NOMO-1 treated with dmso at 0.1 percent for 144 hours (cell line): ENCODE measurements at regions not wholly inside any gene's neighbourhood (a gene's known extent, or its start where the extent isn't known, plus 50 kb on each side); places are given as distances from the start of the nearest gene placed in this dataset.

Experiments
- DNase-seq: peaks from one replicate; lab custom pipeline; 2025; ENCODE audit not compliant: unreplicated experiment; lab: John Stamatoyannopoulos, UW

DNA sequence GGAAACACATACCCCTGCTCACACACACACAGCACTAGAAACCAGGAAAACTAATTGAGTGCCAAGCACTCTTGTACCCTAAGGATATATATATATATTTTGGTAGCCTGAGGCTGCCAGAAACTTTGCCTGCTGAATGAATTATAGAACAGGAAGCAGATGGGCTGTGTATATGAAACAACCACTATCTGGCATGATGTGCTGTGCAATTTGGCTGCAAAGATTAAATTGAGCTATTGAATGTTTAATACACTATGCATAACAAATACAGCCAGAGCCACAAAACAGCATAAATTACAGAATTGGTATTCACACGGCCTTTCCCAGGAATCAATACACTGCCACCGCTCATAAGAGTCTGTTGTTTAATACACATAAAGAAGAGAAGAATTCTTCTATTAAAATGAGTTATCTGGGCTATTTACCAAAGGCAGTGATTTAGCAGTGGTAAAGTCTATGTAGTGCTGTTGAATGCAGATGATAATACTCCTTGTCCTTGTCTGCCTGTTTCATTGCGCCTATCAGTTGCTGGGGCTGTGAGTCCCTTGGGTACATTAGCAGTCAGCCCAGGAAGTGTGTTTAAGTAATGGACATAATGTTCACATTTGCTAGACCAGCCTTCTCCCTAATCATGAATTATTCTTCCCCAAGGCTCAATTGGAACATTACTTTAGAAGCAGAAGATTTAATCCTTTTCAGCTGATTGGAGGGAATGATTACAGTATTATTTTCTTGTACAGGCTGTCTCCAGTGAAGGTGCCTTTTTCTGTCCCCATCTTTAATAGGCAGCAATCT is 294.3 kb downstream of the TLE1 start:
- no peak for DNase-seq

DNA sequence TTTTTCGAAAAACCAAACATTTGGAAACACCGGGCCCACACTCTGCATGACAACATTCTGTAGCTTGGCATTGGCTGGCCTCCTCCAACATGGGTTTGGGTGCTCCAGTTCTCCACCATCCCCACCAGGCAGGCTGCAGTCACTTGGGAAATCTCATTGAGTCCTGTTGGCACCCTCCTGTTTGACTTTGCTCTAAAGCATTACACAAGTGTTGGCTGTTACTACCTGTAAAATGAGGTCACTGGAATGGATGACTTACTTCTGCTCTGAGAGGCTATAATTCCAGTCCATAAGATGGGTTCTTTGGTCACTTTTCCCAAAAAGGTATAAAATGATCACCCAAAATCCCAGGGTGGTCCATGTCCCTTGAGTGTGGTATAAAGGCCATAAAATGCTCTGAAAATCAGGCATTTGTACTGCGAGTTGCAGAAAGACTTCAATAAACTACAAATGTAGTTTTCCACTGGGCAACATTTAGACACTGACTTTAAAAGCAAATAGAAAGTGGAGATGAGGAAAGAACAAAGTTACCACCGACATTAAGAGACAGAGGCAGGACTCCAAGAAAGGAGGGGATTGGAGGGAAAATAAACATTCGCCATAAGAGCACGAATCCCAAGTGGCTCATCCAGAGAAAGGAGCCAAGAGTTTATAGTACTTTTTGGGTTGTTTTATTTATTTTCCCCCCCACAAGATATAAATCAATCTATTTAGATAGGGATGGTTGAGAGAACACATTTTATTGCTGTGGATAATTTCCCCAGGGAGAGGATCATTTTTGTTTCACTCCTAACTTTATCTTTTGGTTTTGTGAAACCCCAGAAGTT is 295.1 kb downstream of the TLE1 start:
- DNase-seq, result no peak

DNA sequence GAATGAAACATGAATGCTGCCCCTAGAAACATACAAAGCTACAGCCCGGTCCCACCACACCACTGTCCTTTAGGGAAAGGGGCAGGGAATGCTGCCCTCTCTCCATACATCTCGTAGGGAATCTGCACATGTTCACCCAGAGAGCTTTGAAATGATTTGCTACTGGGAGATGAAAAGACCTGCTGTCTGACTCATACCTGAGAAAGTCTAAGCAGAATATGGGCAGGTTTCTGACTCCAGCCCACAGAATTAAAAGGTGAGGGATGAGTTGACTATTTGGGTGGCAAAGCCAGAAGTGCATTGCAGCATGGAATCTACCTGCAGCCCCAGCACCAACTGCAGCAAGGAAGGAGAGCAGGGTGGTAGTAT is 297.9 kb downstream of the TLE1 start:
- DNase-seq, result no peak

DNA sequence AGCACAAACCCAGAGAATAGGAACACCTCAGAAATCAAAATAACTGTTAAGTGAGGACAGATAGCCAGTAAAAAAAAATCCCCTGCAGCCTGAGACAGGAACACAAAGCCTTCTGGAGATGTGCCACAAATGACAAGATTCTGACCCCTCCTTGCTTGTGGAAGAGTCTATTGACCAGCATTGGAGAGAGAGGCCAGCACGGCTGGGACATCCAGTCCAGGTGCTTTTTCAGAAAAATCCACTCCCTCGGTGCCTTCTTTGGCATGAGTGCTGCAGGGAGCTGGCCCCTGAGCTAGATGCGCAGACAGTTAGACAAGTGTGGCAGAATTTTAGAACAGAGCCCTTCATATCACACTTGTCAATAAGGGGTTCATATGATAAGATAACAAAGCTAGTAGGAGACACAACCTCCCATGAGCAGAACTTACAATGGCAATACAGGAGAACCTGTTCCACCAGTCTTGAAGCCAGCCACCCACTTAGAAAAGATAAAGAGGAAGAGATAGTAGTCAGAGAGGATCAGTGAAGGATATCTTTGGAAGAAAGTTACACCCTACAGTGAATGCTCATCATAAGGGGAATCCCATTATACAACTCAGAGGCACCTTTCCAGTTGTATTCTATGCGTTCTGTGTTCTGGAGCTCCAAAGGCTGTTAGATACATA is 298.4 kb downstream of the TLE1 start:
- DNase-seq, result no peak

DNA sequence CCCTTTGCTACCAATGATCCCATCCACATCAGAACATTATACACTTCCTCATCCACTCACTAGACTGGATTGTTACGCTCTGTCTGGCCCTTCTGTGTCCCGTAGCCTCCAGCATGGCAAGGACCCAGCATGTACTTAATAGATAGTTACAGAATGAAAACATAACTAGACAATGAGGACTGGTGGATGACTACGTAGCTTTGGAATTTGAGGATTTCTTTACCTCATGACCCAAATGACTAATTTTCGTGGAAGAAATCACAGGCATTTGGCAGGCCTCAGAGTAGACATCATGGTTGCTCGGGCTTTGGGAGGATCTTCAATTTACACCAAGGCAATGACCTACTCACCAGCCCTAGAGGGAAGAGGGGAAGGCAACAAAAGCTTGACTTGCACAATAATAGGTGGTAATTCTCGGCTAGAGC is 299.8 kb downstream of the TLE1 start:
- no peak for DNase-seq

DNA sequence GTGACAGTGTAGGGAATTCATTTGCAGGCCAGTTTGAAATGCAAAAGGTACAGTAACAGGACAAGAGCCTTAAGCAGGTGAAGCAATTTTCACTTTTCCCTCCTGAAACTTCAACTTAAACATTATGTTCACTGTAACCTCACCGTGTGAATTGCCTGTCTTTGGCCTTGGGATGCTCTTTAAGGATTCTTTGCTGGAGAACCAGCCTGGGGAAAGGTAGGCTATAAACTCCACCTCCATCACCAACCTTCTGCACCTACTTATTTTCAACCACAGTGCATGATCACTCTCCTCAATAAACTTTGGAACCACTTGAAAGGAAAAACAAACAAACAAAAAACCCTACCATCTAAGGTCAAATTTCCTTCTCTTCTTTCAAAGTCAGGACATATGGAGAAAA is 300.5 kb downstream of the TLE1 start:
- no peak for DNase-seq

DNA sequence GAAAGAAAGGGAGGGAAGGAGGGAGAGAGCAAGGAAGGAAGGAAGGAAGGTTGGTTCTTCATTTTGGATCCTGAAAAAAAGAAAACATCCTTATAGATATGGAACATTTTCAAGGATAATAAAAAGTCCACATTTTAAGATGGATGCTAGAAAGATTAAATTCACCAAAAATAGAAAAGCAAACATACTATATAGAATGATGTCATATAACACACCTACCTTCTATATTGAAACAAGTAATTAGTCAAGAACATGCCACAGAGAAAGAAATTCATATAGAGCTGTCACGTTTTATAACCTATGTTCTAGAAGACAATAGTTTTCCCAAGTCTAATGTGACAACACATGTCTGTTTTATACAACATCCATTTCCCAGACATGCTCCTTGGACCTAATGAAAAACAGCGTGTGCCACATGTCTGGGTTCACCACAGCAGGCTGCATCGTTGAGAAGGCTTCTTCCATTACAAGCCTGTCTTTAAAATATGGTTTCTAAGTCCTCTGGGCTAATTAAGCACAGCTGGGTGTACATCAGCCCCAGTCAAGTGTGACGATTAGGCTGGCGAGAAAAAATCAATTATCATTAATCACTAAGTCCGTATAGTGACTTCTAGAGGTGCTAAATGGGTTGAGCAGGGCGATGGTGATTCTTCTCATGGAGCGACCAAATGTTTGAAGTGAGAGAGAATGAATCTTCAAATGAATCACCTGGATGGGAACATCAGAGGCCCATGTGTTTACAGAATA is 301.8 kb downstream of the TLE1 start:
- DNase-seq, result no peak

DNA sequence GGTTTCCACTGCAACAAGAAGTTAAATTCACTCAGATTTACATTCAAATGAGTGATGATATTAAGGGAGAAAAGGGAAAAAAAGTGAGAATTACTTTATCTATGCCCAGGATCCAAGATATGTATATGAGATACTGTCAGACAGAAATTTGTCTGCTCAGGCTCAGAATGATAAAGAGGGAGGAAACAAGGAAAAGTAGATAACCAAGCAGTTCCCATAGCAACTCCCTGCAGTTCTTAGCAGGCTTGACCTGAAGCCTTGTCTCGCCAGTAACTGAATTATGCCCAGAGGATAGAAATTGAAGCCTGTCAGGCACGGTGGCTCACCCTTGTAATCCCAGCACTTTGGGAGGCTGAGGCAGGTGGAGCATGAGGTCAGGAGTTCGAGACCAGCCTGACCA is 304.4 kb downstream of the TLE1 start:
- DNase-seq, result no peak

DNA sequence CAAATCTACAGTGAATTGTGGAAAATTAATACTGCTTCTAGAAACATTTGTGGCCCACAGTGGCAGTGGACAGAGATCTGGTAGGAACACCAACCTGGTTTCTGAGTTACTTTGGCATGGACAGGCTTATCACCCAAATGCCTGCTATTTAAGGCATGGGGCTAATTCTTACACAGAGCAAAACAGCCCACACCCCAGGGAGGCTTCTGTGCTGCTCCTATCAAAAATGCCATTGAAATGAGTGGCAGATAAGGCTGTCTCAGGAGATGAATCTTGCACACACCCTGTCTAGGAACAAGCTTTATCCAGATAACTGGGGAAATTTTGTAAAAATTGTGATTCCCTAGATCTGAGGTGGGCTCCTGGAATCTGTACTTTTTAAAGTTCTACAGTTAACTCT is 307.1 kb downstream of the TLE1 start:
- no peak for DNase-seq

DNA sequence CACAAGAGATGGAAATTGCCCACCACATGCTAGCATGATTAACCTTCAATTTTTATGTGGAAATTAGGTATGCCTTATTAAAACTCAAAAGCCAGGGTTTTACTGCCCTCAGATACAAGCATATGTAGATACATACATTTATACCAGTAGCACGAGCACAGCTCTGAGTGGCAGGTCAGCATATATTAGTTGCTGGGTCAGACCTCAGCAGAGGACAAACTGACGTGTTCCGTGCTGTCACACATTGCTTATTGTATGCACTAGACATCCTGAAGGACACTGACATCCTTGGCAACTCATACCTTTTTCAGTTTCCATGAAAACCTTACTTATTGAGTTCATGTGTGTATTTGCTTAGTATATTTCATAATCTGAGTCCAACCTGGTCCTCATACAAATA is 307.7 kb downstream of the TLE1 start:
- DNase-seq, result no peak

DNA sequence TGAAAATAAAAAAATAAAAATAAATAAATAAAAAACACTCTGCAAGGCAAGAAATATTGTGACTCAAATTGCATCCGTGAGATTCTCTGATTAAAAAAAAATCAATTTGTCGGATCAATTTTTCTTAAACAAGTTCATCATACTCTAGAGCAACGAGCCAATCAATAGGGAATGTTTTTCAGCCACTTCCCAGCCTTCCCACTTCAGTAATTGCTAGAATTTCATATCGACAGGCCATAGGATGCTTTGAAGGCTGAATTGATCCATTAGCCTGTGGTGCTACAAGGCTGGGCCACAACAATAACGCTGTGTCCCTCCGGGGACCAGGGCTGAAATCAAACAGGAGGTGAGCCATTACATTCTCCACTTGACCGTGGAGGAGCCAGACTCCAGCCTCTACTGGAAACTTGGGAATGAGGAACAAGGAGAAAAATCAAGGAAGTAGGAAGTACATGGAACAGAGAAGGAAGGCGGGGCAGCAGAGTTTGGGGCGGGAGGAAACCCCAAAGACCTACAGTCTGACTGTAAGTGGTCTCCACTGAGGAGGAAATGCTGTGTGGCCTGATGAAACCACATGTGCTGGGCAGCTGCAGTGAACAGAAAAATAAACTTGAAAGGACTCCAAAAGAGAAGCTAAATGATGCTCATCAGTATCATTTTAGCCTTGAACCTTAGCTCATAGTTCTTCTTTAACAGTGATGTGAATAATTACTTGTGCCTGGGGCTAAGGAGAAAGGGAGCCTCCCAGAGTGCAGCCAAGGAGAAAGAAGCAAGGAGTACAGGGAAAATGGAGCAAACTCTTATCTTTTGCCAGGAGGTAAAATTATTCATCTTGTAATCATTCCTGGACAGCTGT is 308.6 kb downstream of the TLE1 start:
- no peak for DNase-seq

DNA sequence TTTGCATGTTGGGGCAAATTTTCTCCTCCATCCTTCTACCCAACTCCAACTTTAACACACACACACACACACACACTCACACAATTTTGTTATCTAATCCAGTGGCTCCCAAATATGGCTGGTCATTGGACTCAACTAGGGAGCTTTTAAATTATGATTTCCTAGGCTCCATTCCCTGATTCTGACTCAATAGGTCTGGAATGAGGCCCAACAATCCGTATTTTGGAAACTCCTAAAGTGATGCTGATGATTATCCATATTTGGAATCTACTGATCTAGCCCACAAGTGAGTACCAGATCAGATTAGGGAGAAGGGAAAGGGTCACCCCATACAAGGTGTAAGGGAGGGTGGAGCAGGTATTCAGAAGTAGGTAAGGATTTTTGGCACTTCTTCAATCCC is 309.7 kb downstream of the TLE1 start:
- DNase-seq, result no peak

DNA sequence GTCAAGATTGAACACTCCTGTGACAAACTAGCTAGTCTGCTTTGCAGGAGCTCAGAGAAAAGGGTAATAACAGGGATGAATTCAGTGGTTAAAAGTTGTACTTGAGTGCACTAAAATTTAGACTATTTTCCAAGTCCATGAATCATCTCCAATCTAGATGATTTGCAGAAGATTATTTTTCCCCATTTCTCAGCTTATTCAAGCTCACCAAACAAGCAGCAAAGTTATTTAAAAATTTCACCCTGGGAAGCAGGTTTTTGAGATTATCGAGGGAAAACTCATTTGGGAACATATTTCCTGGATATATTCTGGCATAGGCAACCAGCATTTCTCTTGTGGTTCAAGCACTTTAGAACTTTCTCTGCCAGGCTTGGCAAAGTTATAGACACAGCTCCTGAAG is 311.4 kb downstream of the TLE1 start:
- no peak for DNase-seq

DNA sequence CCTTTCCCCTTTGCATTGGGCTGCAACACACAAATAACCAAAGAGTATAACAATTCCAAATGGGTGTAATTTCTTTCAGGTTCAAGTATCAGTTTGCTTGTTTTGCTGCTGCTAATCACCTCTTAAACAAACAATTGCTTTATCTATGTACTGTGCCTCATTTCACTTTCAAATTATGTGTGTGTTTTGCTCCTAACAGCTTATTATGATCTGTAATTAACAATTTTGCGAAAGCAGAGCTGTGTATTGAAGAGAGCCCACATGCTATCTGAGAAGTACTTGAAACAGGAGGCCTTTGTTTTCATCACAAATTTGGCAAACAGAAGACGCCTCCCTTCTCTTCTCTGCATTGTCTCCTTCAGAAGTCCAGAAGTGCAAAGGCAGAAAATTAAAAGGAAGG is 312.0 kb downstream of the TLE1 start:
- DNase-seq, result no peak

DNA sequence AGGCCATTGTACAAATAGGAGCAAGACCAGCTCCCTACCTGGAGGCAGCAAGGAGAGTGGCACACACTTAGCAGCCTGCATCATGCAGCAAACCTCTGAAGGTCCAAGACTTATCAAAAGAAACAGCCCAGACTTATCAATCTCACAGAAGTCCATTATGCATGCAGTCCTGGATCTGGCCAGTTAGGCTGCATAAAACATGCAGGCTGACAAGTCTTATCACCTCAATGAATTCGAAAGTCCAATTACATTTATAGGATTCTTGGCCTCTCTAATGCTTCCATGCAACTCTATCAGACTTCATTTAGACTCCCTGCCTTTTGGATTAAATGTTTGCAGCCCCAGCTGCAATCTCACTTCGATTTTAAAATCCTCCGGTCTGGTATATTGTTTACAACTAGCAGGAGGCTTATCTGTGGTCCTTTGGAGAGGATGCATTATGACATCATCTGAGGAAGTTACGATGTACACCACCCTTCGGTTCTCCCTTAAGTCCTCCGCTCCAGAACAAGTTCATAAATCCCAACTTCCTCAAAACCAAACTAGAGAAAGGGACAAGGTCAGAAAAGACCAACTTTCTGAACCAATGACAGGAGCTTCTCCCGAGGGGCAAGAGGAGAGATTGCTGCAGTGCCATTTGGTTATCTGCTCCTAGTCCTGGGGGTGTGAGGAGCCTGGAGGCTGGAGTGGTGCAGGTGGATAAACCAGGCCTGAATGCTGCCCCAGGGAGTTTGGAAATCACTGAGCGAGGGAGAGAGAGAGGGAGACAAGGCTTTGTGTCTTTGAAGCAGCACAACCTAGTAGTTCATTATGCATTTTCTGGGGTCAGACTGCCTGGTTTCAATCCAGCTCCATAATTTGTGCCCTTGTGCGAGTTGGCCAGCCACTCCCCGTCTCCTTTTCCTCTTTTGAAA is 313.9 kb downstream of the TLE1 start:
- no peak for DNase-seq

DNA sequence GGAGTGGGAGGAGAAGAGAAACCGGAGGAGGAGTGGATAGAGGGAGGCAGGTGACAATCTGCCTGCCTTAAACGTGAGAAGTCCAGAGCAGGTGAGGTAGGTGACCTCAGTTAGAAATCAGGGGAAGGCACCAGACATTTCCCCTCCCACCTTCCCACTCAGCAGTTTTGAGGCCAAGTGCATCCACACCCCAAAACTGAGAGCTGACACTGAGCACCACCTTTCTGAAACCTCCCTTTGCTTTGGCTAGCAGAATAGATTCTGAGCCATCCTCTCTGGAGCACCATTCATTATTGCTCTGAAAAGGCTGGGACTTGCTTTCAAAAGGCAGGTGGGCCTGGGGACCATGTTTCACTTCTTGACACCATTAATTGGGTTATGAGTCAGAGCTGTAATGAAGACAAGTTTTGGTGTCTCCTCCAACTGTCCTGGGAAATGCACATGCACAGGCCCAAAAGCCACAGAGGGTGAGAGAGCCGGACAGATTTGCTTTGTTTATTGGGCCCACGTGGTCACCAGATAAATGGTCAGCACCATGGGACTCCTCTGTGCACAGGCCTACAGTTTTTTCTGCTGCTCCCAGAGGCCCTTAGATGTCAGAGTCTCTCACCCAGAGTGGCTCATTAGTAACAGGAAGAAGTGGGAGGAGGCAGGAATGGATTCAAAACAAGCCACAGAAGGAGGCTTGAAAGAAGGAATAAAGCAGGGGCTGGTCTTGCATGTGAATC is 314.7 kb downstream of the TLE1 start:
- DNase-seq, result no peak

DNA sequence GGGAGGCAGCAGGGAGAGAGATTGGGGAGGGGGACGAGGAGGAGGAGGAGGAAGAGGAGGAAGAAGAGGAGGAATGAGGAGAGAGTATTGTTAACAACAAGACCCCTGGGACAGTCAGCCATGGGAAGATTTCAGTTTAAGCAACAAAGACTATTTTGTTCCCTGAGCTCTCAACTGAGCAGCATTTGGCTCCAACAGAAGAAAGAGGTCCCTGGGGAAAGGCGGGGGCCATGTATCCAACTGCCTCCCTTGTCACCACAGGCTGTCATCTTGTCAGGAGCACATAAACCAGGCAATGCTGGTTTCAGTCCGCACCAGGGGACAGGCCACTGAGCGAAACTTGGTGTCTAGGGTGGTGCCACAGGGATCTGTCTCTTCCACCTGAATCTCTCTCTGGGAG is 316.1 kb downstream of the TLE1 start:
- no peak for DNase-seq

DNA sequence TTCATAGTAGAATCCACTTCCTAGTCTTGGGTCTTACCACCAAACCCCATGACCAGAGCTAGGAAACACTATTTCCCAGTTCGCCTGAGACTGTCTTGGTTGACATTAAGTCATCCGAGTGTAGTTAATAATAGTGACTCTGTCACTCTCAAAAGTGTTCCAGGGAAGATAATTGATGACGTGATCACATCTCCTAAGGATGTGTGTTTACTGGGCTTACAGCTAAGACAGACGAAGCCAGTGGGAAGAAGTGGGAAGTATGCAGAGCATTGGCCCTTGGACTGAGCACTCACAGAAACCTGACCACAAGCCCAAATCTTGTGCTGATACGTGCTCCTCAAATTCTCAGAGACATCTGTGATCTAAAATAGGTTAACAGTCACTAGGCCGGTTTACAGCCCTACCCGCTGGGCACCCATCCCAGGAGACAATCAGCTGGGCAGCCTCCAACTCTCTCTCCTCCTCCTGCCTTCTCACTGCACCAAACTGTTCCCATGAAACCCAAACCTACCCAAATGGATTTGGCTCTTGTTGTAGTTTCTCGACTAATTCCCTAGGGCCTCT is 316.6 kb downstream of the TLE1 start:
- no peak for DNase-seq
